Activated CD8-positive, alpha-beta T cell treated with anti-CD3 and anti-CD28 coated beads for 36 hours (primary cell): ENCODE measurements at regions not wholly inside any gene's neighbourhood (a gene's known extent, or its start where the extent isn't known, plus 50 kb on each side); places are given as distances from the start of the nearest gene placed in this dataset.
"Not testable (repeated sequence)": the region's sequence is repeated elsewhere in the genome, so short reads cannot be mapped to it uniquely, and the experiment has no call there.

ENCODE experiments used
- ATAC-seq: fragments of 200-7000 bp; cut with Tn5 transposase; one replicate; pipeline ENCODE4 v1.10.0; 2021; ENCODE audit warnings: mild to moderate bottlenecking, moderate library complexity
- CTCF ChIA-PET: fragments of 350-600 bp; sonication (Branson Sonifier 250); formaldehyde crosslinking; loops from one replicate; lab custom pipeline; 2021; ENCODE audit warnings: antibody characterized with exemption; lab: Charles Lee
- POLR2A ChIA-PET: fragments of 350-600 bp; sonication (Branson Sonifier 250); formaldehyde crosslinking; loops from one replicate; lab custom pipeline; 2021; ENCODE audit warnings: antibody characterized with exemption; lab: Charles Lee
- DNase-seq: peaks from one replicate; pipeline ENCODE4 v3.0.0-alpha.2; 2020
- H3K27ac Mint-ChIP-seq: one replicate; pipeline ENCODE4 v1.8.0; 2021; ENCODE audit warnings: mild to moderate bottlenecking, mixed read lengths
- H3K27me3 Mint-ChIP-seq: one replicate; pipeline ENCODE4 v1.8.0; 2021; ENCODE audit warnings: mixed read lengths
- H3K36me3 Mint-ChIP-seq: one replicate; pipeline ENCODE4 v1.8.0; 2021; ENCODE audit warnings: low read depth, mixed read lengths
- H3K4me1 Mint-ChIP-seq: one replicate; pipeline ENCODE4 v1.8.0; 2021; ENCODE audit warnings: low read depth, mixed read lengths
- H3K4me3 Mint-ChIP-seq: one replicate; pipeline ENCODE4 v1.8.0; 2021; ENCODE audit warnings: mild to moderate bottlenecking, moderate library complexity, mixed read lengths
- H3K9me3 Mint-ChIP-seq: one replicate; pipeline ENCODE4 v1.8.0; 2021; ENCODE audit warnings: mixed read lengths
- intact Hi-C: fragments of 100-400 bp; cut with micrococcal nuclease; formaldehyde crosslinking; loops from one replicate; pipeline ENCODE4 v1.10.0; 2022
- TF ChIP-seq, protein P1 (sequence below): fragments of 200-600 bp; IDR thresholded peaks from one replicate; pipeline ENCODE4 v1.8.0; 2022; ENCODE audit warnings: antibody characterized with exemption, mild to moderate bottlenecking

DNA sequence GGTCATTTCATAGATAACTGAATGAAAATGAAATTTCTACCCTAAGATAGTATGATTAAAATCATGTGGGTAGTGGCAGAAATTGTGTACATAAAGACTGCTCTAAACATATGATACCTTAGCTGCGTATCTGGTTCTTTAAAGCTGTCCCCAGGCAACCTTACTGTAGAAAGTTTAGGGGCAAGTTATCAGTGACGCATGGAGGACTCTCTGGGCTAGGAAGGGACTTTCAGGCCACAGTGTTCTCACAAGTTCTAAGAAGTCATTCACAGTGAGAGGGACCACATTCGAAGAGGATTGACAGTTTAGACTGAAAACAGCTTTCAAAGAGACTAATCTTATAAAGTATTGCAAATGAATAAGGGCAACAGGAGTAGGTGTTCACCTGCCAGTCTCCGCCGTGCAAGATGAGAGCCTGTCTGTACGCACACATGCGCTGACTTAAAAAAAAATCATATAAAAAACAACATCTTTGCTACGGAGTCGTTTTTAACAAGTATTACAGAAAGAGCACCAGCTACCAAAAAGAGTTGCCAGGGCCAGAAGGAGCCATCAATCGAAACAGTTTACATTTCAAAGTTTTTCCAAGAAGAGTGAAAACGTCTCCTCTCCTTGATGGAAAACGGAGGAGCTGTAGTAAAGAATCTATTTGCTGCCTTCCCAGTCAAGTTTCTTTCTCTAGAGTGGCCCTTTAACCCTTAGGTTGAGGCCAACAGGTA, 146.3 kb downstream of the CETN3 start:
- no peaks in the 10 kb centered on the region for H3K9me3 Mint-ChIP-seq
- intact Hi-C loops: no loop called here
- CTCF ChIA-PET: interaction anchor here (0.7 to 1.9 kb wide), 2 partner anchors 27 to 1534 kb away, joined by 4 to 10 read pairs; no protein-coding TSS in a partner anchor
- POLR2A ChIA-PET: no interaction called here
- DNase-seq (no peak), ATAC-seq (no peak)
- H3K4me1 Mint-ChIP-seq: no peaks in the 10 kb centered on the region
- H3K27me3 Mint-ChIP-seq: peaks cover 2% of the 10 kb centered on the region
- no peak overlapping the region for H3K4me3 Mint-ChIP-seq
- TF ChIP-seq, protein P1, sequence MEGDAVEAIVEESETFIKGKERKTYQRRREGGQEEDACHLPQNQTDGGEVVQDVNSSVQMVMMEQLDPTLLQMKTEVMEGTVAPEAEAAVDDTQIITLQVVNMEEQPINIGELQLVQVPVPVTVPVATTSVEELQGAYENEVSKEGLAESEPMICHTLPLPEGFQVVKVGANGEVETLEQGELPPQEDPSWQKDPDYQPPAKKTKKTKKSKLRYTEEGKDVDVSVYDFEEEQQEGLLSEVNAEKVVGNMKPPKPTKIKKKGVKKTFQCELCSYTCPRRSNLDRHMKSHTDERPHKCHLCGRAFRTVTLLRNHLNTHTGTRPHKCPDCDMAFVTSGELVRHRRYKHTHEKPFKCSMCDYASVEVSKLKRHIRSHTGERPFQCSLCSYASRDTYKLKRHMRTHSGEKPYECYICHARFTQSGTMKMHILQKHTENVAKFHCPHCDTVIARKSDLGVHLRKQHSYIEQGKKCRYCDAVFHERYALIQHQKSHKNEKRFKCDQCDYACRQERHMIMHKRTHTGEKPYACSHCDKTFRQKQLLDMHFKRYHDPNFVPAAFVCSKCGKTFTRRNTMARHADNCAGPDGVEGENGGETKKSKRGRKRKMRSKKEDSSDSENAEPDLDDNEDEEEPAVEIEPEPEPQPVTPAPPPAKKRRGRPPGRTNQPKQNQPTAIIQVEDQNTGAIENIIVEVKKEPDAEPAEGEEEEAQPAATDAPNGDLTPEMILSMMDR: no peak
- no peak overlapping the region for H3K27ac Mint-ChIP-seq
- no peaks in the 10 kb centered on the region for H3K36me3 Mint-ChIP-seq

DNA sequence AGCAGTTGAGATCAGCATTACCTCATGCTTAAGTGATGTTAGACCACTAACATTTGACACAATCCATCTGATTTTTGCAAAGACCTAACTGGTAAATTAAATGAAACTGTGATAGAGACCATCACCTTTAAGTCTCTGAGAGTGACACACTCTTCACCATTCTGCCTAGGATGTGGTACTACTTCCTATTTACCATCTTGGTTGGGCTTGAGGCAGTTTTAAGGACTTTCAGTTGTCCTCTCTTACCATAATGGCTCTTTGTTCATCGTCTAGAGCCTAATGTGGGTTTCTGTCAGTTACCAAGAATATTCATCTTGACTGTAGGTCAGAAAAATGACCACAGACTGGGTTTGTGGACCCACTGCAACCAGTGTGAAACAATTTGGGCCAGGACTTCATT, 158.1 kb downstream of the CETN3 start:
- CTCF ChIA-PET: no interaction called here
- Mint-ChIP-seq H3K27ac (no peak overlapping the region), H3K27me3 (no peaks in the 10 kb centered on the region), H3K4me1 (no peaks in the 10 kb centered on the region), H3K36me3 (no peaks in the 10 kb centered on the region), H3K9me3 (no peaks in the 10 kb centered on the region), H3K4me3 (no peak overlapping the region)
- intact Hi-C loops: no loop called here
- ATAC-seq: no peak
- POLR2A ChIA-PET: no interaction called here
- TF ChIP-seq, protein P1: no peak
- no peak for DNase-seq

DNA sequence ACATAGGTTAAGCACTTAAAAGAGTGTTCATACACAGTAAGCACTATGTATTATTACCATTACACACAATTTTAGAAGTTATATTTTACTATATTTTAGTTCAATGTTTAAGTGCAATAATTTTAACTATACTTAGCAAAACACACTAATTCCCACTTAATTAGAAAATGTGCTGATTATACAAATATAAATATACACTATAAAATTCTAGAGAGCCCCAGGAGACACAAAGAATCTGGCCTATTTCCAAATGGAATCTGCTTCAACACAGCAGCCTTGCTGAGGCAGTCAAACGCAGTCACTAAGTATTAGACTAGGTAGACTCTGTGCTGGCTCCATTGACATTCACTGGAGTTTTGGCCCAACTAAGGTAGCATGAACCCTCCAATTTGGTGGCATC, 160.9 kb downstream of the CETN3 start:
- no peaks in the 10 kb centered on the region for H3K27me3 Mint-ChIP-seq
- no peaks in the 10 kb centered on the region for H3K36me3 Mint-ChIP-seq
- H3K4me3 Mint-ChIP-seq: no peak overlapping the region
- intact Hi-C loops: no loop called here
- CTCF ChIA-PET: no interaction called here
- no peak for ATAC-seq
- TF ChIP-seq, protein P1: no peak
- POLR2A ChIA-PET: no interaction called here
- H3K4me1 Mint-ChIP-seq: no peaks in the 10 kb centered on the region
- H3K9me3 Mint-ChIP-seq: no peaks in the 10 kb centered on the region
- no peak for DNase-seq
- H3K27ac Mint-ChIP-seq: no peak overlapping the region

DNA sequence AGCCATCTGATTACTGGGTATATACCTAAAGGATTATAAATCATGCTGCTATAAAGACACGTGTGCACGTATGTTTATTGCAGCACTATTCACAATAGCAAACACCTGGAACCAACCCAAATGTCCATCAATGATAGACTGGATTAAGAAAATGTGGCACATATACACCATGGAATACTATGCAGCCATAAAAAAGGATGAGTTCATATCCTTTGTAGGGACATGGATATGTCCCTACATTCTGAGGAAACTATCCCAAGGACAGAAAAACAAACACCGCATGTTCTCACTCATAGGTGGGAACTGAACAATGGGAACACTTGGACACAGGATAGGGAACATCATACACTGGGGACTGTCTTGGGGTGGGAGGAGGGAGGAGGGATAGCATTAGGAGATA, 165.7 kb downstream of the CETN3 start:
- H3K27ac Mint-ChIP-seq, POLR2A ChIA-PET, H3K9me3 Mint-ChIP-seq, DNase-seq, intact Hi-C loops, ATAC-seq, H3K4me3 Mint-ChIP-seq, H3K36me3 Mint-ChIP-seq, H3K4me1 Mint-ChIP-seq, CTCF ChIA-PET, H3K27me3 Mint-ChIP-seq: not testable (repeated sequence)

DNA sequence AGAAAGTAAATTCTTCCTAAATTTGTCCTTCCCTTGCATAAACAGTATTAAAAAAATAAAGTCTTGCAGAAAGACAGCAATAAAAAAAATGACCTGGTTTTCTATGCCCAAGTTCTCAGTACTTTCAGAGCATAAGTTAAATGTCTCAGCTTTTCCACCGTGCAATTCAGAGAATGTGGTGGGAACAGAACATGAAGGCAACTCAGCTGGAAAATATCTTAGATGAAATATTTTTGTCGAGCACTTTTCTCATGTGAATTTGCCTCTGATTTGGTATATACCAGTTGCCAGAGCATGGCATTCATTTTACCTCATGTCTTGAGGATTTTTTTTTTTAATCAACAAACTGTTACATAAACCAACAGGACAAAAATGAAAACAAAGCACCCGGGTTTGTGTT, 176.1 kb downstream of the CETN3 start:
- ChIA-PET POLR2A (no interaction called here), CTCF (no interaction called here)
- Mint-ChIP-seq H3K4me3 (no peak overlapping the region), H3K9me3 (no peaks in the 10 kb centered on the region), H3K27ac (no peak overlapping the region), H3K4me1 (no peaks in the 10 kb centered on the region), H3K36me3 (no peaks in the 10 kb centered on the region), H3K27me3 (no peaks in the 10 kb centered on the region)
- ATAC-seq: no peak
- intact Hi-C loops: no loop called here
- DNase-seq: no peak
- TF ChIP-seq, protein P1: no peak
